ENCODE measurements at regions not wholly inside any gene's neighbourhood (a gene's known extent, or its start where the extent isn't known, plus 50 kb on each side); places are given as distances from the start of the nearest gene placed in this dataset.

DNA sequence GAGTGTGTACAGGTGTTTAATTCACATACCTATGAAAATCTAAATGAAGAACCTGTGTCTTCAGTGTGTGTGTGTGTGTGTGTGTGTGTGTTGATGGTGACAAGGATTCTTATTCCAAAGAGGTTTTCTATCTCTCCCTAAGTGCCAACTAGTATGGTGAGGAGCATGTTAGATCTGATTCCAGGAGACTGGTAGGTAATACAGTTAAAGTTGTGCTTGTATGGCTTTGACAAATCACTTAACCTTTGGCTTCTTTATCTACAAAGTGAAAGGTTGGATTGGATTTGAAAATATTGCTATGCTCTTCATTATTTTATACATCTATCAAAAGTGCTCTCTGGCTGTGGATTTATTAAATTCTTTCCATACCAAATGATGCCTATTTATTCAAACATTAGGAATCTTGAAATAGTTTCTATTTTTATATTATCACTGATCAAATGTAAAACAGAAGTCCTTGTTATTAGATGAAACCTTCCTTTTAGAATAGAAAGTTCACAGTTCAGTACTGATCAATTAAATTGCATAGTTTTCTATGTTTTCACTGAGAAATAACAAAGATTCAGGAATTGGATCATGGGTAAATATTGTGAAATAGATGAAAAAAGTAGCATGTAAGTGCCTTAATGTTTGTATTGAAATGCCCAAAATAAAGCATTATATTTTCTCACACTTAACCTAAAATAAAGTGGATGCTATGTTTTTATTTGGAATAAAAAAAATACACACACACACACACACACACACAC lies 84.4 kb upstream of the MLIP start:
- TF ChIP-seq, protein P1, sequence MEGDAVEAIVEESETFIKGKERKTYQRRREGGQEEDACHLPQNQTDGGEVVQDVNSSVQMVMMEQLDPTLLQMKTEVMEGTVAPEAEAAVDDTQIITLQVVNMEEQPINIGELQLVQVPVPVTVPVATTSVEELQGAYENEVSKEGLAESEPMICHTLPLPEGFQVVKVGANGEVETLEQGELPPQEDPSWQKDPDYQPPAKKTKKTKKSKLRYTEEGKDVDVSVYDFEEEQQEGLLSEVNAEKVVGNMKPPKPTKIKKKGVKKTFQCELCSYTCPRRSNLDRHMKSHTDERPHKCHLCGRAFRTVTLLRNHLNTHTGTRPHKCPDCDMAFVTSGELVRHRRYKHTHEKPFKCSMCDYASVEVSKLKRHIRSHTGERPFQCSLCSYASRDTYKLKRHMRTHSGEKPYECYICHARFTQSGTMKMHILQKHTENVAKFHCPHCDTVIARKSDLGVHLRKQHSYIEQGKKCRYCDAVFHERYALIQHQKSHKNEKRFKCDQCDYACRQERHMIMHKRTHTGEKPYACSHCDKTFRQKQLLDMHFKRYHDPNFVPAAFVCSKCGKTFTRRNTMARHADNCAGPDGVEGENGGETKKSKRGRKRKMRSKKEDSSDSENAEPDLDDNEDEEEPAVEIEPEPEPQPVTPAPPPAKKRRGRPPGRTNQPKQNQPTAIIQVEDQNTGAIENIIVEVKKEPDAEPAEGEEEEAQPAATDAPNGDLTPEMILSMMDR (IDR thresholded peaks at IDR 0.05; ENCODE audit: insufficient read depth, low read depth, low read length): no peak
- TF ChIP-seq EZH2 (IDR thresholded peaks at IDR 0.05; ENCODE audit: insufficient read depth, low read length): no peak

Data from astrocyte (in vitro differentiated cells and primary cell).